ENCODE measurements at regions not wholly inside any gene's neighbourhood (a gene's known extent, or its start where the extent isn't known, plus 50 kb on each side); places are given as distances from the start of the nearest gene placed in this dataset.

DNA sequence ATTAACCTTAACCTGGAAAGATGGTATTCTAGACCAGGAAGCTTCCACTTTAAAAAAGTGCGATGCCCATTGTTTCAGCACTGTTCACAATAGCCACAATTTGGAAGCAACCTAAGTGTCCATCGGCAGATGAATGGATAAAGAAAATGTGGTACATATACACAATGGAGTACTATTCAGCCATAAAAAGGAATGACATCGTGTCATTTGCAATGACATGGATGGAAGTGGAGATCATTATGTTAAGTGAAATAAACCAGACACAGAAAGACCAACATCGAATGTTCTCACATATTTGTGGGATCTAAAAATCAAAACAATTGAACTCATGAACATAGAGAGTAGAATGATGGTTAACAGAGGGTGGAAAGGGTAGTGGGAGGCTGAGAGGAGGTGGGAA is 94.2 kb downstream of the NR2F2 start:
- H3K9me3 ChIP-seq: no peaks in the 10 kb centered on the region
- peaks cover 15% of the 10 kb centered on the region for H3K4me1 Mint-ChIP-seq (ENCODE audit: low read depth, unreplicated experiment)
- BruUV-seq (replicated peaks): no TSS peak
- H3K4me3 ChIP-seq (ENCODE audit: low read depth, low read length): no peak overlapping the region
- no peaks in the 10 kb centered on the region for H3K4me1 ChIP-seq
- no peaks in the 10 kb centered on the region for H3K36me3 ChIP-seq (ENCODE audit: control insufficient read depth, insufficient read depth, low read length)
- no peaks in the 10 kb centered on the region for H3K27me3 ChIP-seq (replicated peaks; ENCODE audit: control insufficient read depth, insufficient read depth, low read length)
- POLR2A ChIA-PET: no interaction called here
- no peak overlapping the region for H3K4me3 Mint-ChIP-seq (ENCODE audit: unreplicated experiment)
- no peaks in the 10 kb centered on the region for H3K9me3 Mint-ChIP-seq (ENCODE audit: unreplicated experiment)
- TF ChIP-seq, protein P1, sequence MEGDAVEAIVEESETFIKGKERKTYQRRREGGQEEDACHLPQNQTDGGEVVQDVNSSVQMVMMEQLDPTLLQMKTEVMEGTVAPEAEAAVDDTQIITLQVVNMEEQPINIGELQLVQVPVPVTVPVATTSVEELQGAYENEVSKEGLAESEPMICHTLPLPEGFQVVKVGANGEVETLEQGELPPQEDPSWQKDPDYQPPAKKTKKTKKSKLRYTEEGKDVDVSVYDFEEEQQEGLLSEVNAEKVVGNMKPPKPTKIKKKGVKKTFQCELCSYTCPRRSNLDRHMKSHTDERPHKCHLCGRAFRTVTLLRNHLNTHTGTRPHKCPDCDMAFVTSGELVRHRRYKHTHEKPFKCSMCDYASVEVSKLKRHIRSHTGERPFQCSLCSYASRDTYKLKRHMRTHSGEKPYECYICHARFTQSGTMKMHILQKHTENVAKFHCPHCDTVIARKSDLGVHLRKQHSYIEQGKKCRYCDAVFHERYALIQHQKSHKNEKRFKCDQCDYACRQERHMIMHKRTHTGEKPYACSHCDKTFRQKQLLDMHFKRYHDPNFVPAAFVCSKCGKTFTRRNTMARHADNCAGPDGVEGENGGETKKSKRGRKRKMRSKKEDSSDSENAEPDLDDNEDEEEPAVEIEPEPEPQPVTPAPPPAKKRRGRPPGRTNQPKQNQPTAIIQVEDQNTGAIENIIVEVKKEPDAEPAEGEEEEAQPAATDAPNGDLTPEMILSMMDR (IDR thresholded peaks at IDR 0.05; ENCODE audit: insufficient read depth in 1 of 2, low read depth in 1 of 2, low read length in 1 of 2, severe bottlenecking in 1 of 2, unreplicated experiment in 1 of 2): no peak
- CTCF ChIA-PET: no interaction called here
- intact Hi-C loops (cut with micrococcal nuclease; ENCODE audit: unreplicated experiment): no loop called here
- peaks cover 9% of the 10 kb centered on the region for H3K27me3 Mint-ChIP-seq (ENCODE audit: insufficient read depth, unreplicated experiment)
- no peak overlapping the region for H3K27ac Mint-ChIP-seq (ENCODE audit: unreplicated experiment)
- H3K36me3 Mint-ChIP-seq (ENCODE audit: insufficient read depth, unreplicated experiment): no peaks in the 10 kb centered on the region
- DNase-seq: no peak

GRCh38 chr15:96428742-96429141 is 98.2 kb downstream of the NR2F2 start:
- H3K9me3 ChIP-seq: no peaks in the 10 kb centered on the region
- CTCF ChIA-PET: no interaction called here
- H3K9me3 Mint-ChIP-seq (ENCODE audit: unreplicated experiment): no peaks in the 10 kb centered on the region
- H3K27ac Mint-ChIP-seq (ENCODE audit: unreplicated experiment): no peak overlapping the region
- POLR2A ChIA-PET: no interaction called here
- no peak overlapping the region for H3K4me3 Mint-ChIP-seq (ENCODE audit: unreplicated experiment)
- BruUV-seq (replicated peaks): no TSS peak
- H3K4me1 ChIP-seq: no peaks in the 10 kb centered on the region
- no peaks in the 10 kb centered on the region for H3K27me3 ChIP-seq (replicated peaks; ENCODE audit: control insufficient read depth, insufficient read depth, low read length)
- no peaks in the 10 kb centered on the region for H3K36me3 ChIP-seq (ENCODE audit: control insufficient read depth, insufficient read depth, low read length)
- no peaks in the 10 kb centered on the region for H3K4me1 Mint-ChIP-seq (ENCODE audit: low read depth, unreplicated experiment)
- TF ChIP-seq, protein P1 (IDR thresholded peaks at IDR 0.05; ENCODE audit: insufficient read depth in 1 of 2, low read depth in 1 of 2, low read length in 1 of 2, severe bottlenecking in 1 of 2, unreplicated experiment in 1 of 2): no peak
- no peak for DNase-seq
- H3K4me3 ChIP-seq (ENCODE audit: low read depth, low read length): no peak overlapping the region
- H3K27me3 Mint-ChIP-seq (ENCODE audit: insufficient read depth, unreplicated experiment): peaks cover 4% of the 10 kb centered on the region
- intact Hi-C loops (cut with micrococcal nuclease; ENCODE audit: unreplicated experiment): no loop called here
- no peaks in the 10 kb centered on the region for H3K36me3 Mint-ChIP-seq (ENCODE audit: insufficient read depth, unreplicated experiment)

DNA sequence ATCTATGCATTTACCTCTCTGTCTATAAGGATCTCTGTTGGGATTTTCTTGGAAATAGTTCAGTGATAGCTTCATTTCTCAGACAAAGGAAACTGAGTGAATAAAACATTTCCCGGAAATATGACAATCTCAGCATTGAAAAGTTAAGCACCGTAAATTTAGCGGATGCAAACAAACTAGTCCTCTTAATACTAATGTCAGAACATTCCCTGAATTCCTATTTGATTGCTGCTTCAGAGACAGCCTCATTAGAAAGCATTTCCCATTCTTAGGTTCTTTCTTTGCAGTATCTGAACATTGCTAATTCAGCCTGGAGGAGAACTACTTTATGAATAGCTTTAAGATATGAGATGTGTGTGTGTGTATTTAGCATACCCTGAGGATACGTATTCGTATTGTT is 101.3 kb downstream of the NR2F2 start:
- no peaks in the 10 kb centered on the region for H3K27me3 Mint-ChIP-seq (ENCODE audit: insufficient read depth, unreplicated experiment)
- POLR2A ChIA-PET: no interaction called here
- TF ChIP-seq, protein P1 (IDR thresholded peaks at IDR 0.05; ENCODE audit: insufficient read depth in 1 of 2, low read depth in 1 of 2, low read length in 1 of 2, severe bottlenecking in 1 of 2, unreplicated experiment in 1 of 2): no peak
- Histone ChIP-seq H3K4me1 (no peaks in the 10 kb centered on the region), H3K36me3 (ENCODE audit: control insufficient read depth, insufficient read depth, low read length) (no peaks in the 10 kb centered on the region), H3K27me3 (replicated peaks; ENCODE audit: control insufficient read depth, insufficient read depth, low read length) (no peaks in the 10 kb centered on the region), H3K9me3 (no peaks in the 10 kb centered on the region), H3K4me3 (ENCODE audit: low read depth, low read length) (no peak overlapping the region)
- CTCF ChIA-PET: no interaction called here
- BruUV-seq (replicated peaks): no TSS peak
- no peaks in the 10 kb centered on the region for H3K9me3 Mint-ChIP-seq (ENCODE audit: unreplicated experiment)
- no peak overlapping the region for H3K27ac Mint-ChIP-seq (ENCODE audit: unreplicated experiment)
- intact Hi-C loops (cut with micrococcal nuclease; ENCODE audit: unreplicated experiment): no loop called here
- no peaks in the 10 kb centered on the region for H3K4me1 Mint-ChIP-seq (ENCODE audit: low read depth, unreplicated experiment)
- no peak overlapping the region for H3K4me3 Mint-ChIP-seq (ENCODE audit: unreplicated experiment)
- H3K36me3 Mint-ChIP-seq (ENCODE audit: insufficient read depth, unreplicated experiment): no peaks in the 10 kb centered on the region
- no peak for DNase-seq
